Posterior vena cava (tissue), 2 donors: ENCODE measurements at regions not wholly inside any gene's neighbourhood (a gene's known extent, or its start where the extent isn't known, plus 50 kb on each side); places are given as distances from the start of the nearest gene placed in this dataset.

Source experiments
- DNase-seq: peaks from one replicate; pipeline ENCODE4 v3.0.0-alpha.2; 2020; ENCODE audit warnings: low spot score
- intact Hi-C, 2 donors: fragments of 100-400 bp; cut with DNase I; formaldehyde crosslinking; loops; one replicate each; pipeline versions ENCODE4 v1.14.1 to v1.14.2; 2022 to 2023
- donor health status: DM: yes; HTN: yes; CAD: no.
- donor health status: DM: yes; HTN: yes; CAD: no.

- intact Hi-C loops, result no loop called here
- no peak for DNase-seq
Observed at GRCh38 chr5:86765778-86766502, 148.2 kb downstream of the COX7C start.

GRCh38 chr5:86768699-86769202 lies 151.0 kb downstream of the COX7C start:
- no peak for DNase-seq

GRCh38 chr5:86780018-86780417 lies 162.3 kb downstream of the COX7C start:
- intact Hi-C loops, result no loop called here
- DNase-seq, result no peak

More at GRCh38 chr5:86768699-86769202, 151.0 kb downstream of the COX7C start:
- intact Hi-C loops, result no loop called here

- DNase-seq, result no peak
- intact Hi-C loops, result no loop called here
Observed at GRCh38 chr5:86786955-86787354, 169.2 kb downstream of the COX7C start.

GRCh38 chr5:86795659-86796058 lies 177.9 kb downstream of the COX7C start:
- no peak for DNase-seq

GRCh38 chr5:86797677-86798076 lies 179.9 kb downstream of the COX7C start:
- no peak for DNase-seq
- intact Hi-C loops, result no loop called here

More at GRCh38 chr5:86795659-86796058, 177.9 kb downstream of the COX7C start:
- intact Hi-C loops, result no loop called here

- no peak for DNase-seq
- intact Hi-C loops, result no loop called here
Observed at GRCh38 chr5:86806206-86806605, 188.5 kb downstream of the COX7C start.

- intact Hi-C loops, result no loop called here
- no peak for DNase-seq
Observed at GRCh38 chr5:86807046-86808031, 189.6 kb downstream of the COX7C start.

- intact Hi-C loops, result no loop called here
- no peak for DNase-seq
Observed at GRCh38 chr5:86814315-86814714, 196.6 kb downstream of the COX7C start.

GRCh38 chr5:86814907-86815306 lies 197.2 kb downstream of the COX7C start:
- no peak for DNase-seq
- intact Hi-C loops, result no loop called here

GRCh38 chr5:86824637-86825036 lies 206.9 kb downstream of the COX7C start:
- no peak for DNase-seq
- intact Hi-C loops, result no loop called here

- no peak for DNase-seq
- intact Hi-C loops, result no loop called here
Observed at GRCh38 chr5:86831128-86831527, 213.4 kb downstream of the COX7C start.

- no peak for DNase-seq
- intact Hi-C loops, result no loop called here
Observed at GRCh38 chr5:86833868-86834267, 216.1 kb downstream of the COX7C start.

GRCh38 chr5:86837610-86838009 lies 219.9 kb downstream of the COX7C start:
- intact Hi-C loops, result no loop called here
- no peak for DNase-seq

- intact Hi-C loops, result no loop called here
- DNase-seq, result no peak
Observed at GRCh38 chr5:86838083-86838482, 220.3 kb downstream of the COX7C start.

- DNase-seq, result no peak
- intact Hi-C loops, result no loop called here
Observed at GRCh38 chr5:86841000-86841644, 223.4 kb downstream of the COX7C start.

- no peak for DNase-seq
- intact Hi-C loops, result no loop called here
Observed at GRCh38 chr5:86858442-86858841, 240.7 kb downstream of the COX7C start.

GRCh38 chr5:86861512-86861911 lies 243.8 kb downstream of the COX7C start:
- intact Hi-C loops, result no loop called here
- no peak for DNase-seq

- no peak for DNase-seq
- intact Hi-C loops, result no loop called here
Observed at GRCh38 chr5:86862093-86862492, 244.4 kb downstream of the COX7C start.

GRCh38 chr5:86864051-86864450 lies 246.3 kb downstream of the COX7C start:
- intact Hi-C loops, result no loop called here

More at GRCh38 chr5:86864051-86864450, 246.3 kb downstream of the COX7C start:
- no peak for DNase-seq
